22Rv1 (cell line): ENCODE measurements at regions not wholly inside any gene's neighbourhood (a gene's known extent, or its start where the extent isn't known, plus 50 kb on each side); places are given as distances from the start of the nearest gene placed in this dataset.

Experiments
- H3K27ac ChIP-seq: fragments of 450-650 bp; 2 replicates; pipeline ENCODE4 v1.5.1; 2017
- CTCF ChIP-seq: fragments of 450-650 bp; IDR thresholded peaks from 2 replicates; pipeline ENCODE4 v1.5.1; 2017; ENCODE audit warnings: mild to moderate bottlenecking
- ZFX ChIP-seq: fragments of 450-650 bp; IDR thresholded peaks from 2 replicates; pipeline ENCODE4 v1.6.1; 2017; ENCODE audit warnings: antibody characterized with exemption, borderline replicate concordance

- H3K27ac ChIP-seq: no peak overlapping the region
Measured at GRCh38 chr5:86354664-86355063, 263.1 kb upstream of the COX7C start.

GRCh38 chr5:86360801-86361200 is 256.9 kb upstream of the COX7C start:
- TF ChIP-seq ZFX: no peak
- TF ChIP-seq CTCF: no peak

More at GRCh38 chr5:86354664-86355063, 263.1 kb upstream of the COX7C start:
- TF ChIP-seq ZFX (no peak), CTCF (no peak)

GRCh38 chr5:86371061-86371460 is 246.7 kb upstream of the COX7C start:
- no peak overlapping the region for H3K27ac ChIP-seq
- TF ChIP-seq CTCF (no peak), ZFX (no peak)

More at GRCh38 chr5:86360801-86361200, 256.9 kb upstream of the COX7C start:
- no peak overlapping the region for H3K27ac ChIP-seq

GRCh38 chr5:86374611-86375010 is 243.1 kb upstream of the COX7C start:
- H3K27ac ChIP-seq: no peak overlapping the region
- TF ChIP-seq ZFX (no peak), CTCF (no peak)

GRCh38 chr5:86376214-86376613 is 241.5 kb upstream of the COX7C start:
- no peak for TF ChIP-seq CTCF
- no peak for TF ChIP-seq ZFX
- no peak overlapping the region for H3K27ac ChIP-seq

DNA sequence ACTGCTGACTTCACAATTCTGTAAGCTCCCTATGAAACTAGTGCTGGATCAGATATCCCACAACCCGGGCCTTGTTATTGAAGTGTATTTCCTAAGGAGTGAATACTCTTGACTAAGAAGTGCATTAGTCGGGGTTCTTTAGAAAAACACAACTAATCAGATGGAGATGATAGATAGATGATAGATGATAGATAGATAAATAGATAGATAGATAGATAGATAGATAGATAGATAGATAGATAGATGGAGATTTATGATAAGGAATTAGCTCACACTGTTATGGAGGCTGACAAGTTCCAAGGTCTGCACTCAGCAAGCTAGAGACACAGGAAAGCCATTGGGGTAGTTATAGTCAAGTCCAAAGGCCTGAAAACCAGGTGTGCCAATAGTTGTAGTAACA is 214.6 kb upstream of the COX7C start:
- H3K27ac ChIP-seq: no peak overlapping the region
- TF ChIP-seq ZFX: no peak
- TF ChIP-seq CTCF: no peak

GRCh38 chr5:86404256-86404655 is 213.5 kb upstream of the COX7C start:
- TF ChIP-seq CTCF (no peak), ZFX (no peak)
- no peak overlapping the region for H3K27ac ChIP-seq
